ENCODE measurements at regions not wholly inside any gene's neighbourhood (a gene's known extent, or its start where the extent isn't known, plus 50 kb on each side); places are given as distances from the start of the nearest gene placed in this dataset.

DNA sequence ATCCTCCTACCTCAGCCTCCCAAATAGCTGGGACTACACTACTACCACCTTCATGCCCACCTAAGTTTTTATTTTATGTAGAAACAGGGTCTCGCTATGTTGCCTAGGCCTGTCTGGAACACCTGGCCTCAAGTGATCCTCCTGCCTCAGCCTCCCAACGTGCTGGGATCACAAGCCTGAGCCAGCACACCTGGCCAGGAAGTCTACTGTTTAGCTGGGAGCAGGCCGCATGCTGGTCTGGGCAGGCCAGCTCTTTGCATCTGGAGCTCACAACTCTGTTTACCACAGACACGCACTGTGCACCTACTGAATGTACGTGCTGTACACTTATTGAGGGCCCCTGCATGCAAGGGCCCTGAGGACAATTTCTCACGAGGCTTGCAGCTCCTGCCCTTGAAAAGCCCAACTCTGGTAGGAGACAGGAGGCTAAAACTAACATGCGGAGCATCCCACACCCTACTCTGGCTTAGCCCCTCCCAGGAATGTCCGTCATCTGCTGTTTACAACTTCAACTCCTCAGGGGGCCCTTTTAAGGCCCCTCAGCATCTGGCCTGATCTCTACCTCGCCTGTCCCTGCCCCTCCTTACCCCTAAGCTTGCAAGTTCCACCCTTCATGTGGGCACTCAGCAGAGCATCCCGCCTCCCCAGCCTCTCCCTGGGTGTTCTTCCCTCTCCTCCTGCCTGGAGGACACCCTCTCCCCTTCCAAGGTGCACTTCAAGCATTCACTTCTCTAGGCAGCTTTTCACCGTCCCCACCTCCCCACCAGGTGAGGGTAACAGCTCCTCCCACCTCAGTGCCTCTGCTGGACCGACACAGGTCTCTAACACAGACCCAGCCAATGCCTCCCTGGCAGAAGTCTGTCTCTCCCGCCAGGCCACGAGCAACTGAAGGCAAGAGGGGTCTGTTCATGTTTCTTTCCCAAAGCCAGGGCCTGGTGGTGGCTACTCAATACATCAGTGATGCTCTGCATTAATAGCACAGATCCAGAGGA is 114.2 kb upstream of the UQCRFS1 start:
- 32% methylated on average over 14 of the region's 14 CpGs for WGBS (ENCODE audit: insufficient coverage, low coverage, low lambda C conversion rate, missing lambda C conversion rate)
- no peaks in the 10 kb centered on the region for H3K4me1 ChIP-seq
- no peak for ATAC-seq

DNA sequence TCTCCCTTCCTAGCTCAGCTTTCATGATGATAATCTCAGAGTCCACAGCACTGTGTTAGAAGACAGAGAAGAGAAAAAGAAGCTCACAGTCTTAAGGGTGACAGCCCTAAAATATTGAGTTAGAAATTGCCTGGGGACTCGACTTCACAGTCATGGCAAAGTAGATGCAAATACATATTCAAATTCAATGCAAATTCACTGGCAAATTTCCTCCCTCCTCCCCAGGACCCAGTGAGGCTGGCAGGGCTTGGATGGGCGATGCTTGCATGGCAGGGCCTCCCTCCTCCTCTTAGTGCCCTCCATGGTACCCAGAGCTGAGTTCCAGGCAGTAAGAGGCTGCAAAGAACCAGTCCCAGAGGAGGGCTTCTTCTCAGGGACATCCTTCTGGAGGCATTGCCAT is 115.6 kb upstream of the UQCRFS1 start:
- H3K4me1 ChIP-seq = no peaks in the 10 kb centered on the region
- intact Hi-C loops (cut with DNase I) = no loop called here
- no peak overlapping the region for H3K4me3 ChIP-seq
- 19% methylated on average over 2 of the region's 2 CpGs for WGBS (ENCODE audit: insufficient coverage, low coverage, low lambda C conversion rate, missing lambda C conversion rate)
- no peak for DNase-seq
- no peaks in the 10 kb centered on the region for H3K27me3 ChIP-seq
- no peak for ATAC-seq
- TF ChIP-seq, protein P1, sequence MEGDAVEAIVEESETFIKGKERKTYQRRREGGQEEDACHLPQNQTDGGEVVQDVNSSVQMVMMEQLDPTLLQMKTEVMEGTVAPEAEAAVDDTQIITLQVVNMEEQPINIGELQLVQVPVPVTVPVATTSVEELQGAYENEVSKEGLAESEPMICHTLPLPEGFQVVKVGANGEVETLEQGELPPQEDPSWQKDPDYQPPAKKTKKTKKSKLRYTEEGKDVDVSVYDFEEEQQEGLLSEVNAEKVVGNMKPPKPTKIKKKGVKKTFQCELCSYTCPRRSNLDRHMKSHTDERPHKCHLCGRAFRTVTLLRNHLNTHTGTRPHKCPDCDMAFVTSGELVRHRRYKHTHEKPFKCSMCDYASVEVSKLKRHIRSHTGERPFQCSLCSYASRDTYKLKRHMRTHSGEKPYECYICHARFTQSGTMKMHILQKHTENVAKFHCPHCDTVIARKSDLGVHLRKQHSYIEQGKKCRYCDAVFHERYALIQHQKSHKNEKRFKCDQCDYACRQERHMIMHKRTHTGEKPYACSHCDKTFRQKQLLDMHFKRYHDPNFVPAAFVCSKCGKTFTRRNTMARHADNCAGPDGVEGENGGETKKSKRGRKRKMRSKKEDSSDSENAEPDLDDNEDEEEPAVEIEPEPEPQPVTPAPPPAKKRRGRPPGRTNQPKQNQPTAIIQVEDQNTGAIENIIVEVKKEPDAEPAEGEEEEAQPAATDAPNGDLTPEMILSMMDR (IDR thresholded peaks at IDR 0.05) = no peak
- TF ChIP-seq POLR2A (IDR thresholded peaks at IDR 0.05) = no peak
- H3K27ac ChIP-seq = no peak overlapping the region
- no peaks in the 10 kb centered on the region for H3K9me3 ChIP-seq
- no peaks in the 10 kb centered on the region for H3K36me3 ChIP-seq

More for the DNA sequence above, 114.2 kb upstream of the UQCRFS1 start:
- no peak for TF ChIP-seq POLR2A (IDR thresholded peaks at IDR 0.05)
- TF ChIP-seq, protein P1 (IDR thresholded peaks at IDR 0.05) = no peak
- H3K4me3 ChIP-seq = no peak overlapping the region
- no peaks in the 10 kb centered on the region for H3K9me3 ChIP-seq
- intact Hi-C loops (cut with DNase I) = no loop called here
- no peaks in the 10 kb centered on the region for H3K27me3 ChIP-seq
- no peak for DNase-seq
- no peak overlapping the region for H3K27ac ChIP-seq
- H3K36me3 ChIP-seq = no peaks in the 10 kb centered on the region

DNA sequence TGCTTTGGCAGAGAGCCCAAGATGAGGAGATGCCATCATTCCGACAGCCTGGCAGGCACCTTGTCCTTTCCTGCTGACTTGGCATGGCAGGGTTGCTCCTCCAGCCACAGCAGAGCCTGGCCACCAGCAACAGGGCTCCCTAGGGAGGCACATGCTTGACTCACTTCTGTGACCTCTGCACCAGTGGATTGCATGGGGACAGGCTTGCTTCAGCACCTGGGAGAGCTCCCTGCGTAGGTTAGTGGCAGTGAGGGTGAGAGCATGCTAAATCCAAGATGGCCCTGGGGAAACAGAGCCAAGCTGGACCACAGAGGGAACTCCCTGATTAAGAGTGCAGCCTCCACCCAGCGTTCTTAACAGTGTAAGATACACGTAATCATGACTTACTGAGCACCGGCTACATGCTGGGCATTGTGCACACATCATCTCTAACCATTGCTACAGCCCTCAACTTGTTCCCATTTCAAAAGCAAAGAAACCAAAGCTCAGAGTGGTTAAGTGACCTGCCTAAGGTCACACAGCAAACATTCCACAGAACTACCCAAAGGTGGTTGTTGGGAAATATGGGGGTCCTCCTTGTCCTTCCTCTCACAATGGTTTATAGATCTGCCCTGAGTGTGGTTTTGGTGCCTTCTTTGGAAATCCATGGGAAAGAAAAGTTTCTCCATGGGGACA is 116.6 kb upstream of the UQCRFS1 start:
- no peak for DNase-seq
- 49% methylated on average over 4 of the region's 5 CpGs for WGBS (ENCODE audit: insufficient coverage, low coverage, low lambda C conversion rate, missing lambda C conversion rate)
- Histone ChIP-seq H3K4me3 (no peak overlapping the region), H3K36me3 (no peaks in the 10 kb centered on the region), H3K27ac (no peak overlapping the region), H3K4me1 (no peaks in the 10 kb centered on the region), H3K27me3 (no peaks in the 10 kb centered on the region), H3K9me3 (no peaks in the 10 kb centered on the region)
- intact Hi-C loops (cut with DNase I) = no loop called here
- TF ChIP-seq POLR2A (IDR thresholded peaks at IDR 0.05) = no peak
- TF ChIP-seq, protein P1 (IDR thresholded peaks at IDR 0.05) = no peak
- ATAC-seq = peak in 2 of 4 donors; percentile 31 to 37

DNA sequence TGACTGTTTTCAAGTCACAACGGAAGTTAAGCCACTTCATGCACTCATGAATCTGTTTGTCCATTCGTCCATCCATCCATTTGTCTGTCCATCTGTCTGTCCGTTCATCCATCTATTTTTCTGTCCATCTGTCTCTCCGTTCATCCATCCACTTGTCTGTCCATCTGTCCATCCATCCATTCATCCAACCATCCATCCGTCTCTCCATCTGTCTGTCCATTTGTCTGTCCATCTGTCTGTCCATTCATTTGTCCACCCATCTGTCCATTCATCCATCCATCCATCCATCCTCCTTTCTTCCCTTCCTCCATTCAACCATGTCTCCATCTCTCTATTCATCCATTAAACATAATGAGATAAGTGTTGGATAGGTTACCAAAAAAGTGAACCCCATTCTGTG is 123.5 kb upstream of the UQCRFS1 start:
- 37% methylated on average over 5 of the region's 5 CpGs for WGBS (ENCODE audit: insufficient coverage, low coverage, low lambda C conversion rate, missing lambda C conversion rate)
- intact Hi-C loops (cut with DNase I) = no loop called here
- Histone ChIP-seq H3K4me1 (no peaks in the 10 kb centered on the region), H3K27ac (no peak overlapping the region), H3K4me3 (no peak overlapping the region), H3K9me3 (no peaks in the 10 kb centered on the region), H3K27me3 (no peaks in the 10 kb centered on the region), H3K36me3 (no peaks in the 10 kb centered on the region)
- DNase-seq = no peak
- TF ChIP-seq, protein P1 (IDR thresholded peaks at IDR 0.05) = no peak
- no peak for TF ChIP-seq POLR2A (IDR thresholded peaks at IDR 0.05)
- ATAC-seq = no peak

All from right lobe of liver (tissue), 6 donors.